Fibroblast of mammary gland (primary cell): ENCODE measurements at regions not wholly inside any gene's neighbourhood (a gene's known extent, or its start where the extent isn't known, plus 50 kb on each side); places are given as distances from the start of the nearest gene placed in this dataset.

Source experiments
- DNase-seq: peaks from one replicate; pipeline ENCODE4 v3.0.0-alpha.2; 2010; ENCODE audit warnings: low read depth
- H3K4me3 ChIP-seq: 2 replicates; pipeline ENCODE4 v1.5.1; 2011; ENCODE audit warnings: low read depth, mild to moderate bottlenecking, low read length, moderate library complexity; ENCODE audit not compliant: control insufficient read depth
- TF ChIP-seq, protein P1 (sequence below): conservative IDR thresholded peaks from 2 replicates; pipeline ENCODE4 v1.5.1; 2011; ENCODE audit warnings: low read depth, low read length, inconsistent platforms; ENCODE audit not compliant: control insufficient read depth, insufficient read depth

DNA sequence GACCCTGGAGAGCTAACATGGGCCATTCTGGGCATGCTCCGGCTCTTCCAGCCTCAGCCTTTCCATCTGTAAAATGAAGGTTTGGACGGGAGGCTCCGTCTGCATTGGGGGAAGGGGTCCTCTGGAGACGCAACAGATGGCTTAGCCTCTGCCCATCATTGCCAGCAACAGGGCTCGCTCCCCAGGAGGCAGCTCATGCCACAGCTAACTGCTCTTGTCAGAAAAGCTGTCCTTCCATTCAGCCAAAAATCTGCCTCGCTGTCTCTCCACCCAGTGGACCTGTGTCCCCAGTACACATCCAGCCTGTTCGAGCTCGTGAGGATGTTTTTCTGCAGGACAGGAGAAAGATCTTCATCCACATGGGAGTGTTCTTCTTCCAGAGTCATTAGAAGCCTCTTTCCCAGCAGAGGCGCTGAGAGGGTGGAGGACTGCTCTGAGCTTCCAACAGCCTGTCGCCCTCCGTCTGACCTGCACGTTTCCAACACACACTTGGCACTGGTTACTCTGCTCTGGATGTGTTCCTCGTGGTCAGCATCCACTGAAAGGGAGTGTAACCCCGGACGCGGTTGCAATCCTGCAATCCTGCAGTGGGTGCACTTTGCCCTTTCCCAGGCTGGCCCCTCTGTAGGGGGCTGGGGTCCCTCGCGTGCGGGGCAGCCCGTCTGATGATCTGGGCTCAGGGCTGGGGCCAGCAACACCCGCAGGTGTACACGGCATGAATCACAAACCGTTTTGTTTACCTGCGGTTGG is 1340.9 kb downstream of the TBC1D22A start:
- DNase-seq: no peak
- no peak overlapping the region for H3K4me3 ChIP-seq
- TF ChIP-seq, protein P1, sequence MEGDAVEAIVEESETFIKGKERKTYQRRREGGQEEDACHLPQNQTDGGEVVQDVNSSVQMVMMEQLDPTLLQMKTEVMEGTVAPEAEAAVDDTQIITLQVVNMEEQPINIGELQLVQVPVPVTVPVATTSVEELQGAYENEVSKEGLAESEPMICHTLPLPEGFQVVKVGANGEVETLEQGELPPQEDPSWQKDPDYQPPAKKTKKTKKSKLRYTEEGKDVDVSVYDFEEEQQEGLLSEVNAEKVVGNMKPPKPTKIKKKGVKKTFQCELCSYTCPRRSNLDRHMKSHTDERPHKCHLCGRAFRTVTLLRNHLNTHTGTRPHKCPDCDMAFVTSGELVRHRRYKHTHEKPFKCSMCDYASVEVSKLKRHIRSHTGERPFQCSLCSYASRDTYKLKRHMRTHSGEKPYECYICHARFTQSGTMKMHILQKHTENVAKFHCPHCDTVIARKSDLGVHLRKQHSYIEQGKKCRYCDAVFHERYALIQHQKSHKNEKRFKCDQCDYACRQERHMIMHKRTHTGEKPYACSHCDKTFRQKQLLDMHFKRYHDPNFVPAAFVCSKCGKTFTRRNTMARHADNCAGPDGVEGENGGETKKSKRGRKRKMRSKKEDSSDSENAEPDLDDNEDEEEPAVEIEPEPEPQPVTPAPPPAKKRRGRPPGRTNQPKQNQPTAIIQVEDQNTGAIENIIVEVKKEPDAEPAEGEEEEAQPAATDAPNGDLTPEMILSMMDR: no peak

DNA sequence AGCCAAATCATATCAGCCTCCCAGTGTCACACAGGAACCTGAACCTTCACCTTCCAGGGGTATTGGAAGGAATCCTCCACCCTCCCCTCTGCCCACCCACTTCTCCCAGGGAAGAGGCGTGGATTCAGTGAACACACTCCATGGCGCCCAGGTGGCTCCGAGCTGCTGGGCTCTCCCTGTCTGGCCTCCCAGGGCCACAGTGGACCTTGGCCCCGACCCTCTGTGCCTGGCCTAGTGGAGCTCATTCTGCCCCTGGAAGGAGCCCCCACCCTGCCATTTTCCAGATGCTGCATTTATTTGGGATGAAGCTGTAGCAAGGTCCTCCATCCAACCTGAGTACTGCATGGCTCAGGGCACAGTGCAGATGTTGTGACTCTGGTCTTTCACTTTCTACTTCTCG is 1340.1 kb downstream of the TBC1D22A start:
- TF ChIP-seq, protein P1: no peak

DNA sequence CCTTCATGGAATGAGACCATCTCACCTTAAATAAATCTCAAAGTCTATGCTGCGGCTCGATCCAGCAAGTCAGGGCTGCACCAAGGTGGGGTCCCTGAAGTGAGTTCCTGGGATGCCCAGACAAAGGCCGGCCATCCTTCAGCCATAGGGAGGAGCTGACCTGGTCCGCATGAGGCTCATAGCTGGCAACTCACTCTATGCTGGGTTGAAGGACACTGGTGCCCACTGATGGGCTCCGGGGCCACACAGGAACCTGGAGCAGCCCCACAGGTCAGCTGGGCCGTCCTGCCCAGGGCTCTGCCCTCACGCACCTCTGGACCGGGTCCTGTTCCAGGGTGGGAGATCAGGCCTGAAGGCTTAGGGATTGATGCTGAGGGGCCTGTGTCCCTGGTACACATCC is 1339.3 kb downstream of the TBC1D22A start:
- DNase-seq: no peak
- TF ChIP-seq, protein P1: no peak
- H3K4me3 ChIP-seq: no peak overlapping the region

More for the DNA sequence above, 1340.1 kb downstream of the TBC1D22A start:
- no peak for DNase-seq
- H3K4me3 ChIP-seq: no peak overlapping the region

DNA sequence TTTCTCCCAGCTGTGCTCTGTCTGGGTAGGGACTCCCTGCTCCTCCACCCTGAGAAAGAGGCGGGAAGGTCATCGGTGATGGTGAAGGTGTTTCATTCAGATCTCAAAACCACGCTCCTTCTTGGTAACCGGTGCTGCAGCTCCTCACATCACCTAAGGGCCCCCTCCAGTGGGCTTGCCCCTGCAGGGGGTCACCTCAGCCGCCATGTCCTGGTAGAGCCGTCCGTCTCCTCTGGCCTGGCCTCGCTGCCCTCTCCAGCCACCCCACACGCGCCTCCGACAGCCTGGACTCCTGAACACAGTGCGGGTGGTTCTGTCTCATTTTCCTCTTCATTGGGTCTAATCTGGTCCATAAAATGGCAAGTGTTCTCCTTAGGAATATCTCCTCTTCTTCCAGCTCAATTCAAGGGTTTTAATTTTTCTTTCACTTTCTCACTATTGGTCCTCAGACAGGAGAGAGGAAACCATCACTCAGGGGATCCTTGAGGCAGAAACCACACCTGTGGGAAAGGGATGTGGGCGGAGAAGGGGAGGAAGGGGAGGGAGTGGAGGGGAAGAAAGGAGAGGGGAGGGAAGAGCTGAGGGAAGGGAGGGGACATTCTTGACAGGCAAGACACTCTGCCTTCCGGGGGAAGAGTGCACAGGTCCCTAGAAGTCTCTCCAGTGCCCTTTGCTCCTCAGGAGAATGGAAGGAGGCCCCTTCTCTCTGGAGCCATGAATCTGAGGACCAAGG is 1338.4 kb downstream of the TBC1D22A start:
- TF ChIP-seq, protein P1: no peak
- H3K4me3 ChIP-seq: no peak overlapping the region
- DNase-seq: no peak

DNA sequence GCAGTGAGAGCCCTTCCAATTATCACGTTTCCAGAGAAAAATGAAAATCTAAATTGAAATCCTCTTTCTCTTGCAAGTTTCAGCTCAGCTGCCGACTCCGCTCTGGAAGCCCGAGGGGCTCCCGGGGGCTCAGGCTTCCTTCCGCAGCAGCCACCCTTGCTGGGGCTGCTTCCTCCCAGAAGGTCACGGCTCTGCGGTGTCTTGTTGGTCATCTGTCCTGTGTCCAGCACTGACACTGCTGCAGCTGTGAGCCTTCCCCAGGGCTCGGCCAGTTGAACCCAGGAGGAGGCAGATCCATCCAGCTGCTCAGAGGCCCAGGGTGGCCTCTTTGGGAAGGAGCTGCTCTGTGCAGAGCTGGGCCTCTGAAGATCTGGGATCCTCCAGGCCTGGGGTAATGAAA is 1337.2 kb downstream of the TBC1D22A start:
- H3K4me3 ChIP-seq: no peak overlapping the region
- TF ChIP-seq, protein P1: no peak
- DNase-seq: no peak

DNA sequence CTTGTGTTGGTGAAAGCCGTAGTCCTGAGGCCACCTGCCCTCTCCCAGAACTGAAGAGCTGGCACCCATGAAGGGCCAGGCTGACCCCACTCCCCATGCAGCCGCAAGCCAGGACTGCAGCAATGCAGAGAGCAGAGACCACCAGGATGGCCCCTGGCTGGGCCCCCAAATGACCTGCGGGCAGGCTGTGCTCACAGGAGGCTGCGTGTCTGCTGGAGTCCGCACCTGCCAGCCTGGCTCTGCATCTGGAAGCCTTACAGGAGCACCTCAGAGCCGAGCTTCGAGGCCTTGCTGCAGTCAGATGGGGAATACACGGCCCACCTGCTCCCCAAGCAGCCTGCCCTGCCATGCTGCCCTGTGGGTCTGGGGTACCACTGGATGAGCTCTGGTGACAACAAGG is 1336.8 kb downstream of the TBC1D22A start:
- TF ChIP-seq, protein P1: no peak
- DNase-seq: no peak
- H3K4me3 ChIP-seq: no peak overlapping the region

DNA sequence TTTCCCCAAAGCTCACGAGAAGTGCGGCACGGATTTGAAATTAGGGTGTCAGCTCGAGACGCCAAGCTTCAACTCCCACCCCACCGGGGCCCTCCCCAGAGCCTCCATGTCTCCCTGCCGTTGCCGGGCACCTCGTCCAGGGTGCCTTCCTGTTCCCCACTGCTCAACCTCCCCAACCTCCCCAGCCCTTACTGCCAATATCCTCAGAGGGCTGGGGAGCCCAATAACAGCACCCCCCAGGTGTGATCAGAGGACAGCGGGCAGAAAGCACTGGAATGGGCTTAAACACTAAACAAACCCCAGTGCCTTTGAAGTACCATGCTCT is 1336.4 kb downstream of the TBC1D22A start:
- TF ChIP-seq, protein P1: no peak
- no peak overlapping the region for H3K4me3 ChIP-seq
- no peak for DNase-seq
